HCT116 (cell line): ENCODE measurements at regions not wholly inside any gene's neighbourhood (a gene's known extent, or its start where the extent isn't known, plus 50 kb on each side); places are given as distances from the start of the nearest gene placed in this dataset.

ENCODE experiments used
- ATF3 ChIP-seq: IDR thresholded peaks from 2 replicates; pipeline ENCODE4 v1.6.1; 2012
- CEBPB ChIP-seq: IDR thresholded peaks from 2 replicates; pipeline ENCODE4 v1.6.1; 2012; ENCODE audit warnings: low read depth
- ELF1 ChIP-seq: IDR thresholded peaks from 2 replicates; pipeline ENCODE4 v1.6.1; 2012; ENCODE audit warnings: low read depth, borderline replicate concordance
- EZH2 ChIP-seq: fragments of 200-600 bp; sonication (generic); IDR thresholded peaks from 2 replicates; pipeline ENCODE4 v1.6.1; 2017; ENCODE audit warnings: antibody characterized with exemption, mixed run types
- JUND ChIP-seq: IDR thresholded peaks from 2 replicates; pipeline ENCODE4 v1.6.1; 2012
- POLR2A ChIP-seq: IDR thresholded peaks from 2 replicates; pipeline ENCODE4 v1.7.0; 2011; ENCODE audit warnings: borderline replicate concordance; ENCODE audit not compliant: insufficient read depth, insufficient read length; ENCODE audit errors: extremely low read depth
- POLR2AphosphoS5 ChIP-seq: IDR thresholded peaks from 2 replicates; pipeline ENCODE4 v1.6.1; 2011; ENCODE audit warnings: mild to moderate bottlenecking, low read depth, low read length, moderate library complexity
- RAD21 ChIP-seq: IDR thresholded peaks from 2 replicates; pipeline ENCODE4 v1.6.1; 2012; ENCODE audit warnings: low read depth, mild to moderate bottlenecking
- SRF ChIP-seq: IDR thresholded peaks from 2 replicates; pipeline ENCODE4 v1.6.1; 2012; ENCODE audit warnings: low read depth
- YY1 ChIP-seq: IDR thresholded peaks from 2 replicates; pipeline ENCODE4 v1.6.1; 2011; ENCODE audit warnings: low read length, low read depth, moderate library complexity, mild to moderate bottlenecking; ENCODE audit not compliant: insufficient replicate concordance; ENCODE audit errors: extremely low read depth
- TF ChIP-seq, protein P1 (sequence below), 3 experiments: fragments of 200-600 bp in 1 of 3; sonication (generic) in 1 of 3; IDR thresholded peaks in 2 of 3; conservative IDR thresholded peaks in 1 of 3; 2 replicates each; pipeline ENCODE4 v1.5.1; 2012 to 2017; ENCODE audit warnings: low read depth in 2 of 3, low read length in 2 of 3, antibody characterized with exemption in 1 of 3, borderline replicate concordance in 1 of 3, control low read depth in 1 of 3, mild to moderate bottlenecking in 1 of 3, mixed read lengths in 1 of 3, mixed run types in 1 of 3, moderate library complexity in 1 of 3; ENCODE audit not compliant: insufficient read depth in 1 of 3
- TF ChIP-seq, protein P2 (sequence below): IDR thresholded peaks from 2 replicates; pipeline ENCODE4 v1.6.1; 2012; ENCODE audit warnings: low read depth

DNA sequence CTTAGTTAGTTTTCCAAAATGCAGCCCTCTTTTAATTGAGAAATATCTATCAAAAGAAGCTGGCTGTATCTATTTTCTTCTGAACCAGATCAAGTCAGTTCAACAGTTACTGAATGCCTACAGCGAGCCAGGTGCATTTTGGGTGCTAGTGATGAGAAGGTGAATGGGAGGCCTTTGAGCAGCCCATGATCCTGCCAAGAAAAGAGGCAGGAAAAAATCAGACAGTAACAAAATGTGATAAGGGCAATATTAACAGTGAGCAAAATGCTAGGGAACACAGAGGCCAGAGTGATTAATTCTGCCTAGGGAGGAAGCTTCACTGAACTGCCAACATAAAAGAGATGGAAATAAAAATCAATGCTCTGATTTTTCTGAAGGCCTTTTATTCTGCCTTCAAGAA lies 248.5 kb downstream of the SNCA start:
- no peak for TF ChIP-seq POLR2AphosphoS5
- TF ChIP-seq CEBPB: no peak
- no peak for TF ChIP-seq EZH2
- TF ChIP-seq, protein P1, sequence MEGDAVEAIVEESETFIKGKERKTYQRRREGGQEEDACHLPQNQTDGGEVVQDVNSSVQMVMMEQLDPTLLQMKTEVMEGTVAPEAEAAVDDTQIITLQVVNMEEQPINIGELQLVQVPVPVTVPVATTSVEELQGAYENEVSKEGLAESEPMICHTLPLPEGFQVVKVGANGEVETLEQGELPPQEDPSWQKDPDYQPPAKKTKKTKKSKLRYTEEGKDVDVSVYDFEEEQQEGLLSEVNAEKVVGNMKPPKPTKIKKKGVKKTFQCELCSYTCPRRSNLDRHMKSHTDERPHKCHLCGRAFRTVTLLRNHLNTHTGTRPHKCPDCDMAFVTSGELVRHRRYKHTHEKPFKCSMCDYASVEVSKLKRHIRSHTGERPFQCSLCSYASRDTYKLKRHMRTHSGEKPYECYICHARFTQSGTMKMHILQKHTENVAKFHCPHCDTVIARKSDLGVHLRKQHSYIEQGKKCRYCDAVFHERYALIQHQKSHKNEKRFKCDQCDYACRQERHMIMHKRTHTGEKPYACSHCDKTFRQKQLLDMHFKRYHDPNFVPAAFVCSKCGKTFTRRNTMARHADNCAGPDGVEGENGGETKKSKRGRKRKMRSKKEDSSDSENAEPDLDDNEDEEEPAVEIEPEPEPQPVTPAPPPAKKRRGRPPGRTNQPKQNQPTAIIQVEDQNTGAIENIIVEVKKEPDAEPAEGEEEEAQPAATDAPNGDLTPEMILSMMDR (IDR thresholded peaks at IDR 0.05 in 2 of 3, conservative IDR thresholded peaks at IDR 0.05 in 1 of 3; ENCODE audit: borderline replicate concordance in 1 of 3, insufficient read depth in 1 of 3, low read depth in 2 of 3, low read length in 2 of 3): no peak
- no peak for TF ChIP-seq JUND
- no peak for TF ChIP-seq POLR2A
- no peak for TF ChIP-seq YY1
- TF ChIP-seq RAD21: no peak
- TF ChIP-seq SRF: no peak
- TF ChIP-seq, protein P2, sequence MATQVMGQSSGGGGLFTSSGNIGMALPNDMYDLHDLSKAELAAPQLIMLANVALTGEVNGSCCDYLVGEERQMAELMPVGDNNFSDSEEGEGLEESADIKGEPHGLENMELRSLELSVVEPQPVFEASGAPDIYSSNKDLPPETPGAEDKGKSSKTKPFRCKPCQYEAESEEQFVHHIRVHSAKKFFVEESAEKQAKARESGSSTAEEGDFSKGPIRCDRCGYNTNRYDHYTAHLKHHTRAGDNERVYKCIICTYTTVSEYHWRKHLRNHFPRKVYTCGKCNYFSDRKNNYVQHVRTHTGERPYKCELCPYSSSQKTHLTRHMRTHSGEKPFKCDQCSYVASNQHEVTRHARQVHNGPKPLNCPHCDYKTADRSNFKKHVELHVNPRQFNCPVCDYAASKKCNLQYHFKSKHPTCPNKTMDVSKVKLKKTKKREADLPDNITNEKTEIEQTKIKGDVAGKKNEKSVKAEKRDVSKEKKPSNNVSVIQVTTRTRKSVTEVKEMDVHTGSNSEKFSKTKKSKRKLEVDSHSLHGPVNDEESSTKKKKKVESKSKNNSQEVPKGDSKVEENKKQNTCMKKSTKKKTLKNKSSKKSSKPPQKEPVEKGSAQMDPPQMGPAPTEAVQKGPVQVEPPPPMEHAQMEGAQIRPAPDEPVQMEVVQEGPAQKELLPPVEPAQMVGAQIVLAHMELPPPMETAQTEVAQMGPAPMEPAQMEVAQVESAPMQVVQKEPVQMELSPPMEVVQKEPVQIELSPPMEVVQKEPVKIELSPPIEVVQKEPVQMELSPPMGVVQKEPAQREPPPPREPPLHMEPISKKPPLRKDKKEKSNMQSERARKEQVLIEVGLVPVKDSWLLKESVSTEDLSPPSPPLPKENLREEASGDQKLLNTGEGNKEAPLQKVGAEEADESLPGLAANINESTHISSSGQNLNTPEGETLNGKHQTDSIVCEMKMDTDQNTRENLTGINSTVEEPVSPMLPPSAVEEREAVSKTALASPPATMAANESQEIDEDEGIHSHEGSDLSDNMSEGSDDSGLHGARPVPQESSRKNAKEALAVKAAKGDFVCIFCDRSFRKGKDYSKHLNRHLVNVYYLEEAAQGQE: no peak
- no peak for TF ChIP-seq ELF1
- no peak for TF ChIP-seq ATF3
